HEK293 (cell line): ENCODE measurements at regions not wholly inside any gene's neighbourhood (a gene's known extent, or its start where the extent isn't known, plus 50 kb on each side); places are given as distances from the start of the nearest gene placed in this dataset.

Experiments used
- CTCF ChIA-PET: fragments of 350-600 bp; formaldehyde crosslinking; extraction: SDS; loops from one replicate; lab custom pipeline; 2021; ENCODE audit warnings: antibody characterized with exemption; lab: Yijun Ruan, JAX
- POLR2A ChIA-PET: fragments of 300-600 bp; formaldehyde crosslinking; extraction: SDS; loops from one replicate; lab custom pipeline; 2020; ENCODE audit warnings: antibody characterized with exemption, inconsistent platforms; lab: Yijun Ruan, JAX
- H3K27ac ChIP-seq: fragments of 200-500 bp; sonication (Bioruptor generic); 2 replicates; pipeline ENCODE4 v1.5.1; 2014; ENCODE audit warnings: low read depth, low read length, control low read depth, inconsistent platforms; ENCODE audit errors: extremely low read depth
- H3K36me3 ChIP-seq, 2 experiments: fragments of 200-500 bp in 1 of 2; sonication (Bioruptor generic) in 1 of 2; 1 replicate in 1 of 2; 2 replicates in 1 of 2; pipeline ENCODE4 v1.5.1; 2014 to 2017; ENCODE audit warnings: inconsistent platforms in 2 of 2, low read length in 2 of 2; ENCODE audit not compliant: control insufficient read depth in 2 of 2, insufficient read depth in 1 of 2
- H3K4me1 ChIP-seq: fragments of 200-500 bp; sonication (Bioruptor generic); 2 replicates; pipeline ENCODE4 v1.5.1; 2014; ENCODE audit warnings: mild to moderate bottlenecking, low read length, inconsistent platforms; ENCODE audit not compliant: control insufficient read depth, insufficient read depth
- H3K4me3 ChIP-seq: 2 replicates; pipeline ENCODE4 v1.5.1; 2011; ENCODE audit warnings: low read depth, mild to moderate bottlenecking, control low read depth, low read length, moderate library complexity
- H3K9me3 ChIP-seq: fragments of 200-500 bp; sonication (Bioruptor generic); 2 replicates; pipeline ENCODE4 v1.5.1; 2014; ENCODE audit warnings: low read depth, low read length, inconsistent platforms; ENCODE audit not compliant: control insufficient read depth, insufficient read depth
- BCL6B ChIP-seq: fragments of 450-650 bp; formaldehyde crosslinking; IDR thresholded peaks from 2 replicates; pipeline ENCODE4 v1.5.1; 2017; ENCODE audit warnings: missing biosample characterization, missing genetic modification characterization
- INSM2 ChIP-seq: fragments of 450-650 bp; formaldehyde crosslinking; IDR thresholded peaks from 2 replicates; pipeline ENCODE4 v1.5.1; 2016; ENCODE audit warnings: missing biosample characterization, missing genetic modification characterization
- KLF8 ChIP-seq: fragments of 450-650 bp; formaldehyde crosslinking; IDR thresholded peaks from 2 replicates; pipeline ENCODE4 v1.5.1; 2016; ENCODE audit warnings: missing biosample characterization, missing genetic modification characterization
- MZF1 ChIP-seq: fragments of 450-650 bp; formaldehyde crosslinking; IDR thresholded peaks from 2 replicates; pipeline ENCODE4 v1.5.1; 2017; ENCODE audit warnings: missing biosample characterization, missing genetic modification characterization, borderline replicate concordance
- PRDM2 ChIP-seq: fragments of 450-650 bp; formaldehyde crosslinking; IDR thresholded peaks from 2 replicates; pipeline ENCODE4 v1.5.1; 2016; ENCODE audit warnings: missing biosample characterization, missing genetic modification characterization, borderline replicate concordance
- PRDM6 ChIP-seq: fragments of 450-650 bp; formaldehyde crosslinking; IDR thresholded peaks from 2 replicates; pipeline ENCODE4 v1.5.1; 2017; ENCODE audit warnings: missing biosample characterization, missing genetic modification characterization
- ZBTB20 ChIP-seq: fragments of 450-650 bp; formaldehyde crosslinking; IDR thresholded peaks from 2 replicates; pipeline ENCODE4 v1.5.1; 2016; ENCODE audit warnings: missing biosample characterization, missing genetic modification characterization
- ZNF140 ChIP-seq: fragments of 450-650 bp; formaldehyde crosslinking; IDR thresholded peaks from 2 replicates; pipeline ENCODE4 v1.5.1; 2016; ENCODE audit warnings: missing biosample characterization, missing genetic modification characterization
- ZNF16 ChIP-seq: fragments of 450-650 bp; formaldehyde crosslinking; IDR thresholded peaks from 2 replicates; pipeline ENCODE4 v1.5.1; 2016; ENCODE audit warnings: low read depth, missing biosample characterization, missing genetic modification characterization
- ZNF391 ChIP-seq: fragments of 450-650 bp; formaldehyde crosslinking; IDR thresholded peaks from 2 replicates; pipeline ENCODE4 v1.5.1; 2016; ENCODE audit warnings: low read depth, missing biosample characterization, missing genetic modification characterization, borderline replicate concordance
- ZNF555 ChIP-seq: fragments of 450-650 bp; formaldehyde crosslinking; conservative IDR thresholded peaks from 2 replicates; pipeline ENCODE4 v1.5.1; 2017; ENCODE audit warnings: missing biosample characterization, mild to moderate bottlenecking, missing genetic modification characterization, inconsistent platforms
- ZNF585B ChIP-seq: fragments of 450-650 bp; formaldehyde crosslinking; IDR thresholded peaks from 2 replicates; pipeline ENCODE4 v1.5.1; 2016; ENCODE audit warnings: missing biosample characterization, missing genetic modification characterization
- ZSCAN18 ChIP-seq: fragments of 450-650 bp; formaldehyde crosslinking; IDR thresholded peaks from 2 replicates; pipeline ENCODE4 v1.5.1; 2016; ENCODE audit warnings: missing biosample characterization, missing genetic modification characterization

GRCh38 chr18:60555625-60556024, 183.1 kb upstream of the MC4R start:
- Histone ChIP-seq H3K36me3 (no peaks in the 10 kb centered on the region), H3K4me1 (no peaks in the 10 kb centered on the region), H3K4me3 (no peak overlapping the region), H3K9me3 (no peaks in the 10 kb centered on the region), H3K27ac (no peak overlapping the region)
- ChIA-PET POLR2A (no interaction called here), CTCF (interaction anchor here (0.5 to 1.1 kb wide), 2 partner anchors 561 to 570 kb away, joined by 3 to 4 read pairs; no protein-coding TSS in a partner anchor)
- TF ChIP-seq ZNF391 (no peak), ZNF585B (tag by site-specific recombination) (no peak), KLF8 (tag by site-specific recombination) (no peak), BCL6B (tag by site-specific recombination) (no peak)

GRCh38 chr18:60556326-60556725, 183.8 kb upstream of the MC4R start:
- no peaks in the 10 kb centered on the region for H3K36me3 ChIP-seq
- H3K4me1 ChIP-seq = no peaks in the 10 kb centered on the region
- H3K4me3 ChIP-seq = no peak overlapping the region
- no peaks in the 10 kb centered on the region for H3K9me3 ChIP-seq
- H3K27ac ChIP-seq = no peak overlapping the region
- ChIA-PET CTCF (interaction anchor here (0.6 to 1.1 kb wide), 3 partner anchors 158 to 597 kb away, joined by 3 to 6 read pairs (median 4); no protein-coding TSS in a partner anchor), POLR2A (interaction anchor here (0.6 kb wide), 1 partner anchor 590 kb away, joined by 9 read pairs; no protein-coding TSS in a partner anchor)
- TF ChIP-seq PRDM2 (tag by site-specific recombination) (no peak), MZF1 (tag by site-specific recombination) (no peak), INSM2 (no peak), PRDM6 (no peak), ZNF391 (no peak), ZBTB20 (tag by site-specific recombination) (no peak), ZNF555 (tag by site-specific recombination) (no peak), ZNF16 (tag by site-specific recombination) (no peak), ZSCAN18 (no peak), ZNF140 (tag by site-specific recombination) (no peak)
